HG02610 (cell line): ENCODE measurements at regions not wholly inside any gene's neighbourhood (a gene's known extent, or its start where the extent isn't known, plus 50 kb on each side); places are given as distances from the start of the nearest gene placed in this dataset.
"Not testable (repeated sequence)": the region's sequence is repeated elsewhere in the genome, so short reads cannot be mapped to it uniquely, and the experiment has no call there.

Experiments
- ATAC-seq: cut with Tn5 transposase; IDR thresholded peaks from one replicate; pipeline ENCODE4 v1.9.1; 2021; ENCODE audit warnings: mild to moderate bottlenecking, moderate library complexity; ENCODE audit not compliant: unreplicated experiment

DNA sequence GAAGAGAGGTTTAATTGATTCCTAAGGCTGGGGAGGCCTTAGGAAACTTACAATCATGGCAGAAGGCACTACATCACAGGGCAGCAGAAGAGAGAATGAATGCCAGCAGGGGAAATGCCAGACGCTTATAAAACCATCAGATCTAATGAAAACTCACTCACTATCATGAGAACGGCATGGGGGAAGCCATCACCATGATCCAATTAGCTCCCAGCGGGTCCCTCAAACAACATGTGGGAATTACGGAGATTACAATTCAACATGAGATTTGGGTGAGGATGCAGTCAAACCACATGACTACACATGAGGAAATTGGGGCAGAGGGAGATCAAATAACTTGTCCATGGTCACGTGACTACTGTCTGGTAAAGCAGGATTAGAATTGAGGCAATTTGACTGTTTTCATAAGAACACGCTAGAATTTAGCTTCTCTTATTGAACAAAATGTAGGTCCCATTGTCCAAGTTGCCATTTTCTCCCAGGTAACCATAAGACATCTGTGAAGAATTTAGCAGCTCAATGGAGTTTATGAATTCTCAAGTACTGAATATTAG, 445.1 kb upstream of the CDH20 start:
- ATAC-seq = no peak

DNA sequence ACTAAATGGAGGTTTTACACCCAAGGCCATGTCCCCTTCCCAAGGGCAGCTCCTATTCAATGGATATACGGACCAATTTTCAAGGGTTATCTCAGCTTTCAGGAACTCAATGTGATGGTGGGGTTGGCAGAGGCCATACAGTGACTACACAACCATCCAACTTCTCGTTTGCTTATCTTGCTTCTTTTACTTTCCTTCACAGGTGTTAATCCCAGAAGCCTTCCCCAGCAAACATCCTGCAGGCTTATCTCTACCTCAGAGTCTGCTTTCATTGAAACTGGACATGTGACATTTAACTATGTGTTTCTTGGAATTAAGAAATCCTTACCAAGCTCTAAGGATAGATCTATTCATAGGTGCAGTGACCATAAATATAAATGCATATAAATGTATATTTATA, 443.8 kb upstream of the CDH20 start:
- ATAC-seq = no peak

DNA sequence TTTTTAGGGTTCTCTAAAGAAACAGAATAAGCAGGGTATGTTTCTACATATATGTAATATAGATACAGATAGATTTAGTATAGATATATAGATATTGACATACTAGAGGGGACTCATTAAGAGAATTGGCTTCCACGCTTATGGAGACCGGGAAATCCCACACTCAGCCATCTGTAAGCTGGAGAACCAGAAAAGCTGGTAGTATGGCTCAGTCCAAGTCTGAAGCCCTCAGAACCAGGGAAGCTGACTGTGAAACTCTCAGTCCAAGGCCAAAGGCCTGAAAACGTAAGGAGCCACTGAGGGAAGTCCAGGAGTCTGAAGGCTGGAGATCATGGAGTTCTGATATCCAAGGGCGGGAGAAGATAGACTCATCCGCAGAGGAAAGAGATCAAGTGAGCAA, 441.3 kb upstream of the CDH20 start:
- no peak for ATAC-seq

DNA sequence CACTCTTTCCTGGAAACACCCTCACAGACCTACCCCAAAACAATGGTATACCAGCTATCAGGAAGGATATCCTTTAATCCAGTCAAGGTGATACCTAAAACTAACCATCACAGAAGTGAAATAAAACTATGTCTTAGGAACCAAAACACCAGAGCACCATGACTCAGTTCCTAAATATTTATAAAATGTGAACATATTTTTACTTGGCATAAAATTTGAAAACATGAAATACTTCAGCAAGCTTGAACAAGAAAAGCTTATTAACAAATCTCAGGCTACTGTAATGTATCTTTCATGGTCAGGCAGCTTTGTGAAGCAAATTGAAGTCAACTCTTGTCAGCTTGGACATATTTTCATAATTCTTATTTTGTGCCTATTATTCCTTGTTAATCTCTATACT, 440.8 kb upstream of the CDH20 start:
- ATAC-seq = no peak

DNA sequence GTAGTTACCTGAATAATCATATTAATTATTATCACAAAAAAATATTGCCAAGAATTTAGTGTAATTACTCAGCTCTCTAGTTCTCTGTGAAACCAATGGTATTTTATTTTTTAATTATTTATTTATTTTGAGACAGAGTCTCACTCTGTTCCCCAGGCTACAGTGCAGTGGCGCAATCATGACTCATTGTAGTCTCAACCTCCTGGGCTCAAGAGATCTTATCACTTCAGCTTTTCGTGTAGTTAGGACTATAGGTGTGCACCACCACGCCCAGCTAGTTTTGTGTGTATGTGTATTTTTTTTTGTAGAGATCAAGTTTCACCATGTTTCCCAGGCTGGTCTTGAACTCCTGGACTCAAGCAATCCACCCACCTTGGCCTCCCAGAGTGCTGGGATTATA, 440.4 kb upstream of the CDH20 start:
- ATAC-seq = no peak

DNA sequence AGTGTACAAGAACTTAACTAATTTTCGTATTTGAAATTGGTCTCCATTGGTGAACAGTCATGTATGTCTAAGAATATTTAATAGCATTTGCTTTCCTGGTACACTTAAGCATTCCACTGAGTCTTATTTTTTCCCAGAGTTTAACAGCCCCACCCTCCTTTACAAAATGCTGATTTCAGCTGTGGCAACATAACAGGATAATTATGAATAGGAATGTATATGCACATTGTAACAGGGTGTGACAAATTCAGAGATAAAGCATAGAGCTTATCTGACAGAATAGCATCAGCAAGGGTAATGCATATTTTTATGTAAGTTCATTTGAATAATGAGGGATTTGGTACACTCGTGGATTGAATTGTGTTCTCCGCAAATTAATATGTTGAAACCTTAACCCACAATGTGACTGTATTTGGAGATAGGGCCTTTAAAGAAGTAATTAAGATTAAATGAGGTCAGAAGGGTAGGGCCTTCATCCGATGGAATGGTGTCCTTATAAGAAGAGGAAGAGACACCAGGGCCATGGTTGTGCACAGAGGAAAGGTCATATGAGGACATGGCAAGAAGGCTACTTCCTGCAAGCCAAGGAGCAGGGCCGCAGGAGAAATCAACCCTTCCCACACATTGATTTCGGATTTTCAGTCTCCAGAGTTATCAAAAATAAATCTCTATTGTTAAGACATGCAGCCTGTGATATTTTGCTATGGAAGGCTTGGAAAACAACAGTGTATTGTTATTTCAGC, 439.7 kb upstream of the CDH20 start:
- ATAC-seq = no peak

DNA sequence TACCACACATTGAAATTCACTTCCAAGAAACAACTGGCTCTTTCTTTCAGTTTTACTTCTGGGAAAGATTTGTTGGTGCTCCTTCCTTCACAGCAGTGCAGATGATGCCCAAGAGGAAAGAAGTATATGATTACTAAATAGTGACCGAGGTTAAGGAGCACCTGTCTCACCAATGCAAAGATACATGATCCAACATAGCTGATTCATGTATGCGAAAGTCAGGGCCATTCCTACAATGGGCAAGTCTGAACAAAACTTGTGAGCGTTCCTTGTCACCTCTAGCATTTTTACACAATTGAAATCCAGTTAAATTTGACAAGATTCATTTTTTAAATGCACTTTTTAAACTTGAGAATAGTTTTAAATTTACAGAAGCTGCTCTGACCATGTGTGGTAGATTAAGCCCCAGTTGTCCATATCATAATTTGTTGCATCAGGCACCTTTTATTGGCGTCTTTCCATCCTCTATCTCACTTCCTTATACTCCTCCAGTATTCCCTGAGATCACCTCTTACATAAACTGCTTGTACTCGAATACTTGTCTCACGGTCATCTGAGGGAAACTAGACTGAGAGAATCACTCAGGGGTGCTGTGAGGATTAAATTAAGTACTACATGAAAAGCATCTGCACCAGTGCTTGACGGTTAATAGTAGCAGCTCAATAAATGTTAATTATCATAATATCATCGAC, 438.8 kb upstream of the CDH20 start:
- no peak for ATAC-seq

DNA sequence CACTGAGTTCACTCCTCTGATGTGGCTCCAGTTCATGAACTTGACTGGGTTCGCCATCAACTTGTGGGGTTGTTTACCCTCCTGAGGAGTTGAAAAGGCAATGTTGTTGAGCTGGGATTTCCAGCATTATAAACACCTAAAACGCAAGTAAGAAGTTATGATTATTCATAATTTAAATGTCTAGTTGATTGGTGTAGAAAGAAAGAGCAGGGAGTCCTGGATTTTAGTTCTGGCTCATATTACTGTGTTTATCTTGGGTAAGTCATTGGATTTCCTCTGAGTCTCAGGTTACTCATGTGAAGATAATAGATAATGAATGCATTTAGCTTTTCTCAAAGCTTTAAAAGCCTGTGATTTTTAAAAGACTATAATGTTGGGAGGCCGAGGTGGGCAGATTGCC, 438.0 kb upstream of the CDH20 start:
- no peak for ATAC-seq

DNA sequence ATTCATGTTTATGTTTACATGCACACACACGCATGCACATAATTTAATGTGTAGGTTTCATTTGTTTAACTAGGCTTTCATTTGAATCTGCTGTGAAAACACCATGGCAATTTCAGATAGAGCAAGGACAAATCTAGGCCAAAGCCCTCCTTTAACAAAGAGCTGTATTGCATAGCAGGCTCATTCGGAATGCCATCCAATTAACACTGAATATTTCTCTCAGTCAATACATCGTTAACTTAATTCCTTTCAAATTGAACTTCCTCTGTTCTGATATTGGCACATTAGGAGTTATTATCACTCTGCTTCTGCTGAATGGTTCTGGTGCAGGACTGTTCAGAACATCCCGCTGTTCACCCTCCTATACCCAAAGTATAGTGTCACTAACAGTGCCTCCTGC, 435.1 kb upstream of the CDH20 start:
- no peak for ATAC-seq

DNA sequence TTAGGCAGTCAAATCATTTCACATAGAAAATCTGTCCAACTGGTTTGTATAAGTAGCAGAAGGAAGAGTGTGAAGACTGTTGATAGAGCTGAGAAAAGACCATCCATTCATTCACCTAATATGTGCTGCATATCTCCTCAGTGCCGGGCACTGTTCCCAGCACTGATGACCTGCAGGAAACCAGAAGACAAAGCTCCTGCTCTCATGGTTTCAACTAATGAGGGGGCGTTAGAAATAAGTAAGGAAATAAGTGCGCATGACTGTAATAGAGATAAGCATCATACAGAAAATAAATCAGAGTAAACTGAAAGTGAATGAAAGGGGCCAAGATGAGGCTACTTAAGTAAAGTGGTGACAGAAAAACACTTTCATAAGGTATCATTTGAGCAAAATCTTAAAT, 427.5 kb upstream of the CDH20 start:
- no peak for ATAC-seq

DNA sequence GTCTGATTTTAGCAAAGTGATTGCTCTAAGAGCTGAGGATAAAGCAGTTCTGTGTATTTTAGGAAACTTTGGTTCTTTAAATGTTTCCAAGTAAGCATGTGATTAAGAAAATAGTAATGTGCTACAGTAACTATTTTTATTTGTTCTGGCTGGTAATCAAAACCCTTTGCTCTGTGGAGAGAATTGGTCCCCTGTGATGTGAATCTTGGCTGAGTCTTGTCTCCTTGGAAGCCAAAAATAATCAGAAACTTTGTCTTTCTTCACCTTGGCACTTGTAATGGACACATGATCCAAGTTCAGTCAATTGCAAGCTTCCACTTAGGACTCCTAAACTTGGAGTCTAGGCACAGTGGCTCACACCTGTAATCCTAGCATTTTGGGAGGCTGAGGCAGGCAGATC, 422.7 kb upstream of the CDH20 start:
- ATAC-seq = no peak

DNA sequence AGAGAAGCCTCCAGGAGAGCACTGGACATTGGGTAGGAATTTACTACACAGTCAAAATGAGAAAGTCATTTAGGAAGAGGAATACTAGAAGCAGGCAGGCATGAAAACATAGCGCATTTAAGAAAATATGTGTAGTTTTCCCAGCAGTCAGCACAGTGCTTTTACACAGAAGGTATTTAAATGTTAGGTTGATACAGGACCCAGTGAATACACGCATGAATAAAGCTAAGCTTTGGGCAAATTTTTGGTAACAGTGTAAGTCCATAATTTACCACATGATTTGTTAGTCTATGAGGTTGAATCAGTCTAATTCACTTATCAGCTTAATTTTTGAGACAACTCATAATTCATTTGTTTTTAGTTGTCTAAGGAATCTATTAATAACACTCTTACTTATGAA, 421.7 kb upstream of the CDH20 start:
- no peak for ATAC-seq

DNA sequence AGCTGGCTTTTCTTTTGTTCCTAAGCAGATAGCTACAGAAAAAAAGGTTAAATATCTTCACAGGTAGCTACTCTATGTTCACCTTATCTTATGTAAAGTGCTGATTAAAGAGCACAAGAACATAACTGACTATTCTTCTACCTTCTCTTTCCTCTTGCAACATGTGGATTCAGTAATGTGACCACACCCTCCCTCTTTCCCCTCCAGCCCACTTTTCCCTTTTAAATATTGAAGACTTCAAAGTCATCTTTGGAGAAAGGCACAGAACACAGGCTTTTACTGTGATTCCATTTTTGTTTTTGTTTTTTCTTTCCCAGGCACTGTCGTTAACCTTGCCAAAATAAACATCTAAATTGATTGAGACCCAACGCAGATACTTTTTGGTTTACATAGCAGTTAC, 418.1 kb upstream of the CDH20 start:
- no peak for ATAC-seq

DNA sequence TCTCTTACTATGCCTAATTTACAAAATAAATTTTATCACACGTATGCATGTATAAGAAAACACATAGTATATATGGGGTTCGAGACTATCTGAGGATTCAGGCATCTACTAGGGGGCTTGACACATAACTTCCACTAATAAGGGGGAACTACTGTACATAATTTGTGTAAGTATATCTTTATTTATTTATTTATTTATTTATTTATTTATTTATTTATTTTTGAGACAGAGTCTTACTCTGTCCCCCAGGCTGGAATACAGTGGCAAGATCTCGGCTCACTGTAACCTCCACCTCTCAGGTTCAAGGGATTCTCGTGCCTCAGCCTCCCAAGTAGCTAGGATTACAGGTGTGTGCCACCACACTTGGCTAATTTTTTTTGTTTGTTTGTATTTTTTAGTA, 414.4 kb upstream of the CDH20 start:
- not testable (repeated sequence) for ATAC-seq

DNA sequence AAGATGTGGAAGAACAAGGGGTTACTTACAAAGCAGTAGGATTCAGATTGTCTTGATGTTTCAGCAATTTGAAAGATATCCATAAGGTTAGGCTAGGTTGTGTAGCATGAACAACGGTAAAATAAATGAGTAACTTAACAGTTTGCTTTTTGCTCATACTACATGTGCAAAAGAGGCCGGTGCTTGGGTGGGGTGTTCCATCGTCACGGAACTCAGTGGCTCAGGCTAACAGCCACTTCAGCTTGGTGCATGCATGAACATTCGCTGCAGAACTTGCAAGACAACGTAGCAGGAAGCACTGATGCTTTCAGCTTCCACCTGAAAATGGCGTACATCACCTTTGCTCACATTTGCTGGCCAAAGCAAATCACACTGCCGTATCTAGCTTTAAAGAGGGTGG, 407.3 kb upstream of the CDH20 start:
- no peak for ATAC-seq

DNA sequence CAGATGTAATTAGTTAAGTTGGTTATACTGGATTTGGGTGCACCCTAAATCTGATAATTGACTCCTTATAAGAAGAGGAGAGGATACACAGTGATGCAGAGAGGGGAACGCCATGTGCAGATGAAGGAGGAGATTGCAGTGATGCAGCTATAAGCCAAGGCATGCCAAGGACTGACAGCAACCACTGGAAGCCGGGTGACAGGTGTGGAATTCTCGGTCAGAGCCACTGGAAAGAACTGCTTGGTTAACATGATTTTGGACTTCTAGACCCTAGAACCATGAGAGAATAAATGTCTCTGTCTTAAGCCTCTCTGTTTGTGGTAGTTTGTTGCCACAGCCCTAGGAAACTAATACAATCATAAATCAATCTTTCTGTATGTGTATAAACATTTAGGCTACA, 403.3 kb upstream of the CDH20 start:
- no peak for ATAC-seq

DNA sequence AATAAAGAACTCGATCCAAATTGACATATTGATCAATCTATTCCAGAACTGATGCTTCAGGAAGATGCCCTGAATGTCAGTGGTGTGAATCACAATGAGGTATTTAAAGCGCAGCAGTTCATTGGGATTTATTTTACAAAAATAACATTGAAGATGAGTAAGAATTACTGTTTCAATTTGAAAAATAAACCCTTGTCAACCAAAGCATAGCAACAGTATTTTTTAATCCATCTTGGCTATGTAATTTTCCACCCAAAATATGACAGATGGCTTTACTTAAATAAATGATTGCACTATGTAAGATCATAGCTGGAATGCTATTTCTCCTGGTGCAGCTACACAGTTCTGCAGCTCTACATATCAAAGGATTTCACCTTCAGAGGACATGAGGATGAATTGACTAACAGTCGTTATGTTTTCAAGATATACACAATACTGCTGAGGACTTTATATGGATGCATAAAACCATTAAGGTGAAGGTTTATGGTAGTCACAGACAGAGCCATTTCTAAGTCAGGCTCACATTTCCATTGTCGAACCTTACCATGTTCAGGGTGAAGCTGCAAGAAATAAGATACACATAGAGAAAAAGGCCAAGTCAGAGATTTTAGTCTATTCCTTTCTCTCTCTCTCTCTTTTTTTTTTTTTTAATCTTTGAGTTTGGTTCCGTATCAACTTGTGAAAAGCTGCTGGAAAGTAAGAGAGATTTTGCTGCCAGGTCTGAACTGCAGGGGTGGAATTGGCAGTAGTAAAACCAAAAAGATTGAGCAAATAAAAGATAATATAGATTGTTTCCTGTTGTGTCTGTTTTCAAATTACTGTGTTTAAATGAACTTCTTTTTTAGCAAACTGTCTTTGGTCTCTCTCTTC, 398.0 kb upstream of the CDH20 start:
- no peak for ATAC-seq

DNA sequence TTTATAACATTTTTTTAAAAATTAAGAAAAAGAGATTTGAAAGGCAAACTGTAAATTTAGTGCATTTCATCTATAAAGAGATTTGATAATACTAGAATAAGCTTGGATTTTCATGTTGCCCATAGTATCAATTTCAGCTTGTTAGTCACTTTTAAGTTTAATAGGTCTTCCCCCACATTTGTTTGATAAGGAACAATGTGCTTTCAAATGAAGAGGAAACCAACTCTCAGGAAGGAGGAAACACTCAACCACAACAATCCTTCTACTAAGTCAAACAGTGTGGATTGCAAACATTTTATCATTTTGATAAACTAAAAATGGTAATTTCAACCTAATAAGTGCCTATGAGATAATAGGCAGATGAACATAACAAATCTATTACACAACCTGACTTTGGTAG, 397.1 kb upstream of the CDH20 start:
- no peak for ATAC-seq

DNA sequence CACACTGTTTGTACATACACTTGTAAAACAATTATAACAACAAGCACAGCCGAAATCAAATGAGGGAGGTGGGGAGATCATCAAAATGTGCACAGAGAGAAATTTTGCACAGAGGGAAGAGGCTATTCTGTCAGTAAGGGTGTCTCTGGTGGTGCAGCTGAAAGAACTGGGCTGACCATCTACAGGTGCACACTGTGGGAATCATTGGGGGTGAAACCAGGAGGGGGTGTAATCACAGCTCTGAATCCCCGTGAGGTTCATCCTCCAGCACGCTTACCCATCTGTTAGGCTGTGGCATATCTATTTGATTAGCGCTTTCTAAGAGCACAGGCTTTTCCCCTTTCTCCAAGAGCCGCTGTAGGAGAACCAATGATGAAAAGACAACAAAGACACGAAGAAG, 389.9 kb upstream of the CDH20 start:
- ATAC-seq = no peak

DNA sequence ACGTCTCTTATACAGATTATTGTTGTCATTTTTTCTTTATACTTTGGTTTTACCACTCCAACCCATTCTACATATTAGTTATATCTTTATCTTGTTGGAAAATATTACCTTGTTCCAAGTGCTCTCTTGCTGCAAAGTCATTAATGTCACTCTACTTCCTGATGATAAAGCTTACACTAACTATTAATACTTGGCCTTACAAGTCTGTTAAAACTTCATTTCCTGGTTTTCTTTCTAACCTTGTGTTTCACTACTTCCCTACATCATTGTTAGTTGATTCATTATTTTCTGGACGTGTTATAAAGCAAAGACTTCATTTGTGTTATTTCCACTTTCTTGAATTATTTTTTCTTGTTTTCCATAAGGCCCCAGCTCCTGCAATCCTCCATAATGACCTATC, 382.6 kb upstream of the CDH20 start:
- no peak for ATAC-seq

DNA sequence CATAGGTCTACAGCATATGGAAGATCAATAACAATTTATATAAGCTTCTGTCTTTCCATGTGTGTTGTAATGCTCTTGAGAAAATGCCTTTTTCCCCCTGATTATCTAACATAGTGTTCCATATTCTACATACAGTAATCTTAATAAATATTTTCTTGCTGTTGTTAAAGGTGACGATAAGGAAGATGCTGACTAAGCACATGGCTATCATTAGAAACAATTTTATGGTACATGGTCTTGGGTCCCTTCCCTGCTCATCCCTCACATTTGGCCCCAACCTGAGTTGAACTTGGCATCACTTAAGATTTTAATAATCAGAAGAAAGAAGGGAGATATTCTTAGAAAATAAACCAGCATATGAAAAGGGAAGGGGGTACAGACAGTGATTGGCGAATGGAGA, 382.1 kb upstream of the CDH20 start:
- no peak for ATAC-seq

DNA sequence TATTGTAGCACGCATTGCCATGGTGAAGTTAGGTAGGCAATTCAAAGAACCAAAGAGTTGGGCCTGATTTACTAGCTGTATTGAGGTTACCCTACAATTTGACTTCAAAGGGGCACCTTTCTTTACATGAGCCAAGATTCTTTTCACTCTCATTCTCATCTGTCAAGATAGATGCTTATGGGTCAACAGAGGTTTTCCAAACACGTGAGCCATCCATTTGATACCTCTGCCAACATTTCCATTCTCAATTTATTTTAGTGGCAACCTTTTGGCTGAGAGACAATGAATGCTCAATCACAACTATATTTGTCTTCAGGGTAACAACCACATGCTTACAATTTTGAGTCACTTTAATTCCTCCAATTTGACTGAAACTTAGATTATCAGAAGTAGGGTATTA, 370.6 kb upstream of the CDH20 start:
- ATAC-seq = no peak
